ENCODE measurements at regions not wholly inside any gene's neighbourhood (a gene's known extent, or its start where the extent isn't known, plus 50 kb on each side); places are given as distances from the start of the nearest gene placed in this dataset.

DNA sequence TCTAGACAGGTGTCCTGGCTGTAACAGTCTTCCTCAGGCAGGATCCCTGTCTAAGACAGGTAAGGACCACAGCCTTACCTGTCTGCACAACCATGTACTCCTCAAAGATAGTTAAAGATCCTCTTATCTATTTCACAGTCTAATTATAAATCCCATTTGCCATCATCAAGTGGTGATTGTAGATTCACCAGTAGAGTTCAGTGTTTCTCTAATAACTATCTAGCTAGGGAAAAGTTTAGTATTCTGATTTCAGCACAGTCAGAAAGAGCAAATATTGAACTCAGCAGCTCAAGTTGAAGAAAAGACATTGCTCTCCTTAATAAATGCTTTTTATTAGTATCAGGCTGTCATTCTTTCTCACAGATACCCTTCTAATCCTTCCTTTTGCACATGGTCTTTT, 1305.5 kb upstream of the NXPH2 start:
- TF ChIP-seq, protein P1, sequence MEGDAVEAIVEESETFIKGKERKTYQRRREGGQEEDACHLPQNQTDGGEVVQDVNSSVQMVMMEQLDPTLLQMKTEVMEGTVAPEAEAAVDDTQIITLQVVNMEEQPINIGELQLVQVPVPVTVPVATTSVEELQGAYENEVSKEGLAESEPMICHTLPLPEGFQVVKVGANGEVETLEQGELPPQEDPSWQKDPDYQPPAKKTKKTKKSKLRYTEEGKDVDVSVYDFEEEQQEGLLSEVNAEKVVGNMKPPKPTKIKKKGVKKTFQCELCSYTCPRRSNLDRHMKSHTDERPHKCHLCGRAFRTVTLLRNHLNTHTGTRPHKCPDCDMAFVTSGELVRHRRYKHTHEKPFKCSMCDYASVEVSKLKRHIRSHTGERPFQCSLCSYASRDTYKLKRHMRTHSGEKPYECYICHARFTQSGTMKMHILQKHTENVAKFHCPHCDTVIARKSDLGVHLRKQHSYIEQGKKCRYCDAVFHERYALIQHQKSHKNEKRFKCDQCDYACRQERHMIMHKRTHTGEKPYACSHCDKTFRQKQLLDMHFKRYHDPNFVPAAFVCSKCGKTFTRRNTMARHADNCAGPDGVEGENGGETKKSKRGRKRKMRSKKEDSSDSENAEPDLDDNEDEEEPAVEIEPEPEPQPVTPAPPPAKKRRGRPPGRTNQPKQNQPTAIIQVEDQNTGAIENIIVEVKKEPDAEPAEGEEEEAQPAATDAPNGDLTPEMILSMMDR (conservative IDR thresholded peaks at IDR 0.05; ENCODE audit: low read length), result no peak
- no peak for TF ChIP-seq EZH2phosphoT487 (IDR thresholded peaks at IDR 0.05; ENCODE audit: borderline replicate concordance)
